Activated CD4-positive, alpha-beta T cell treated with anti-CD3 and anti-CD28 coated beads, Interleukin-2, amount 10 ng/mL, durations not matched to agents 7 days and 5 days (primary cell): ENCODE measurements at regions not wholly inside any gene's neighbourhood (a gene's known extent, or its start where the extent isn't known, plus 50 kb on each side); places are given as distances from the start of the nearest gene placed in this dataset.

Experiments
- CTCF ChIA-PET: fragments of 350-600 bp; sonication (Branson Sonifier 250); formaldehyde crosslinking; loops from one replicate; lab custom pipeline; 2021; ENCODE audit warnings: antibody characterized with exemption; lab: Charles Lee
- POLR2A ChIA-PET: fragments of 350-600 bp; sonication (Branson Sonifier 250); formaldehyde crosslinking; loops from one replicate; lab custom pipeline; 2021; ENCODE audit warnings: antibody characterized with exemption; lab: Charles Lee
- DNase-seq: peaks from one replicate; pipeline ENCODE4 v3.0.0-alpha.2; 2020
- H3K27ac Mint-ChIP-seq: one replicate; pipeline ENCODE4 v1.8.0; 2021; ENCODE audit warnings: mild to moderate bottlenecking, moderate library complexity, mixed read lengths
- H3K27me3 Mint-ChIP-seq: one replicate; pipeline ENCODE4 v1.8.0; 2021; ENCODE audit warnings: mixed read lengths
- H3K36me3 Mint-ChIP-seq: one replicate; pipeline ENCODE4 v1.8.0; 2021; ENCODE audit warnings: low read depth, mixed read lengths
- H3K4me1 Mint-ChIP-seq: one replicate; pipeline ENCODE4 v1.8.0; 2021; ENCODE audit warnings: mixed read lengths
- H3K4me3 Mint-ChIP-seq: one replicate; pipeline ENCODE4 v1.8.0; 2021; ENCODE audit warnings: mild to moderate bottlenecking, moderate library complexity, mixed read lengths
- H3K9me3 Mint-ChIP-seq: one replicate; pipeline ENCODE4 v1.8.0; 2021; ENCODE audit warnings: mixed read lengths

DNA sequence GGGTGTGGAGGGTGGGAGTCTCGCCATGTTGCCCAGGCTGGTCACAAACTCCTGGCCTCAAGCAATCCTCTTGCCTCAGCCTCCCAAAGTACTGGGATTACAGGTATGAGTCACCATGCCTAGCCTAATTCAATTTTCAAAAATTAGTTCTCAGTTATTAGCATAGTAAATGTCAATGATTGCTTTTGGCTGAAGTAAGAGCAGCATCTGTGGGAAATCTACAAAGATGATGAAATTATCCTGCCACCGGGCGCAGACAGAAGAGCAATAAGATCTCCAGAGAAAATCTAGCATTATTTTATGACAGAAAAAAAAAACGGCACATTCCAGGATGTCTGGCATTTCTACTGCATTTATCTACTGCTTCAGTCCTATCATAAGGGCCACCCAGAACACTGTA lies 97.9 kb upstream of the DAAM1 start:
- ChIA-PET POLR2A (no interaction called here), CTCF (no interaction called here)
- Mint-ChIP-seq H3K27ac (no peak overlapping the region), H3K4me3 (no peak overlapping the region), H3K36me3 (no peaks in the 10 kb centered on the region), H3K4me1 (no peaks in the 10 kb centered on the region), H3K27me3 (peaks cover 17% of the 10 kb centered on the region), H3K9me3 (no peaks in the 10 kb centered on the region)
- no peak for DNase-seq

DNA sequence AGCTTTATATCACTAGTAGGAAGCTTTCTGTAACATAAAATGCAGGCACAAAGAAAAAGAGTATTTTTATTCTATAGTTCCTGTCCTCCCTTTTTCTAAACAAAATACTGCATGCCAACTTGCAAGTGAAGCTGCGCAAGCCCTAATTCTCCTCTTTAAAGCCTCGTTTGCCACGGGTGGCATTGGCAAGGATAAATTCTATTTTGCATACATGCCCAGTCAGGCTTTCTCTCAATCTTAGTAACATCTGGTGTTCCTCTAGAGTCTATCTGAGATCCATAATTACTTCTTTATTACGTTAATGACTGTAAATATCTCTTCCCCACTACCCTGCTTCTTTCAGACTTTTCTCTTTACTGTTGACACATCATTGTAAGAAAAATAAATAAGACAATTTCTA lies 97.1 kb upstream of the DAAM1 start:
- no peaks in the 10 kb centered on the region for H3K9me3 Mint-ChIP-seq
- H3K27ac Mint-ChIP-seq, result no peak overlapping the region
- DNase-seq, result no peak
- ChIA-PET POLR2A (no interaction called here), CTCF (no interaction called here)
- no peak overlapping the region for H3K4me3 Mint-ChIP-seq
- H3K4me1 Mint-ChIP-seq, result no peaks in the 10 kb centered on the region
- H3K36me3 Mint-ChIP-seq, result no peaks in the 10 kb centered on the region
- peaks cover 17% of the 10 kb centered on the region for H3K27me3 Mint-ChIP-seq

DNA sequence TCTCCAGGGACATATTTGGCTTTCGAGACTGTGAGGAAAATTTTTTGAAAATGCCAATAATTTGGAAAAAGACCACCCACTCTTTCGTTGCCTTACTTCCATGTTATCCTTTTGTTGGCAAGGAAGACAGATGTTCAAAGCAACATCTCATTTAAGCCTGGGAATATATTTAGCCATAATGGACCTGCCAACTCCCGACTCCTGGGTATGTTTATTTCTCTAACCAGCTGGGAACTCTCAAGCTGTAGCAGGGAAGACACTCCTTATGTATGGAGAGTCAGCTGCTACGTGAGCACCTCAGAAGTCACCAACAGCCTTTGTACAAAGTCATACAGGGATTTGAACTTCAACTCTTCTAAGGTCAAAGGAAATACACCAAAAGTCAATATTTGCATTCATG lies 96.5 kb upstream of the DAAM1 start:
- no peak overlapping the region for H3K27ac Mint-ChIP-seq
- no peaks in the 10 kb centered on the region for H3K4me1 Mint-ChIP-seq
- H3K27me3 Mint-ChIP-seq, result peaks cover 17% of the 10 kb centered on the region
- CTCF ChIA-PET, result no interaction called here
- DNase-seq, result no peak
- POLR2A ChIA-PET, result no interaction called here
- no peaks in the 10 kb centered on the region for H3K9me3 Mint-ChIP-seq
- no peaks in the 10 kb centered on the region for H3K36me3 Mint-ChIP-seq
- H3K4me3 Mint-ChIP-seq, result no peak overlapping the region

DNA sequence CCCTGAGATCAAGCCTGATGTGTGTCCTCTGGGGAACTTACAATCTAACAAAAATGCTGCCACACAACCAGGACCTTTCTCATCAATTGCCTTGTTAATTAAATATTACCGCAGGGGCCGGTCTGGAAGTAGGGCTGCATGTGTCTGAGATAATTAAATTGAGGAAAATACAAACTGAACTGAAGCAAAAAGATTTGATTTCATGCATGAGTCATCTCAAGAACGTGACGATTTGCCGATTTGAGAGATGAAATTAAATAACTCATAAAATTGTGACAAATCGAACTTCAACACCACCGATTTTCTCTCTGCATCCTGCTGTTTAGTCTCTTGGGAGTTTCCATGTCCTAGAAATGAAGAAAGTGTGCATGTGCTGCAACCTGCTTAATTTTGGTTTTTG lies 94.6 kb upstream of the DAAM1 start:
- Mint-ChIP-seq H3K27me3 (peaks cover 17% of the 10 kb centered on the region), H3K4me3 (no peak overlapping the region), H3K4me1 (no peaks in the 10 kb centered on the region), H3K27ac (no peak overlapping the region), H3K9me3 (no peaks in the 10 kb centered on the region), H3K36me3 (no peaks in the 10 kb centered on the region)
- no peak for DNase-seq
- ChIA-PET CTCF (no interaction called here), POLR2A (no interaction called here)

DNA sequence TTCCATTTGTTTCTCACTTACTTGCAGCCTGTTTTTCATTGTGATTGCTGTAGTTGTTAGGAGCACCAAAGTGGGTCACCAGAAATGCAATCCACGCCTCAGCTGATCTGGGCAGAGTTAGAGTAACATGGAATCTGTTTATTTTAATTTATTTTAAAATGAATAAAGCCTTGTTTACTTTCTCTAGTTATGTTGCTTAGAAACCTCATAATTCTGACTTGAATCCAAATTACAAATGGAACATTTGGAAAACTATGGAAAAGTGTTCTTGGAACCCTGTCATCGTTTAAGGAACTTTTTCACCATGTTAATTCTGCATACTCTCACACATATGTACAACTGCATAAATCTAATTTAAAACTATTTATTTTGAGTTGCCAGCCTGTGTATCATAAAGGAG lies 92.2 kb upstream of the DAAM1 start:
- no peak overlapping the region for H3K27ac Mint-ChIP-seq
- peaks cover 17% of the 10 kb centered on the region for H3K27me3 Mint-ChIP-seq
- H3K9me3 Mint-ChIP-seq, result no peaks in the 10 kb centered on the region
- CTCF ChIA-PET, result no interaction called here
- H3K4me1 Mint-ChIP-seq, result no peaks in the 10 kb centered on the region
- H3K4me3 Mint-ChIP-seq, result no peak overlapping the region
- H3K36me3 Mint-ChIP-seq, result no peaks in the 10 kb centered on the region
- no peak for DNase-seq
- POLR2A ChIA-PET, result no interaction called here

DNA sequence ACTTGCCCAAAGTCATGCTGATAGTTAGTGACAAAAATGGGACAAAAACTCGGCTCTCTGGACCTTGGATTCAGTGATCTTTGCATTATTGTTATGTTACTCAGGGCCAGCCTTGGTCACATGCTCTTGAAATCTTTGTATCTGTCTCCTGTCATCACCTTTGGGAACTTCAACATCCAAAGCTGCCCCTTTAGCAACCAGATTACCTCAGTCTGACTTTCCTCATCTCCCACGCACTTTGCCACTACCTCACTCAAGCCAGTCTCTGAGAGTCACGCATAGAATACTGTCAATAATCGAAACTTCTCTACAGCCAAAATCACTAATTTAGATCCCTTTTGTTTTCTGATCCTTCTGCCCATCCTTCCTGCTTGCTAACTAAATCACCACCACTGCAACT lies 90.8 kb upstream of the DAAM1 start:
- ChIA-PET CTCF (no interaction called here), POLR2A (no interaction called here)
- Mint-ChIP-seq H3K4me3 (no peak overlapping the region), H3K36me3 (no peaks in the 10 kb centered on the region), H3K27me3 (peaks cover 13% of the 10 kb centered on the region), H3K9me3 (no peaks in the 10 kb centered on the region), H3K27ac (no peak overlapping the region), H3K4me1 (no peaks in the 10 kb centered on the region)
- DNase-seq, result no peak

DNA sequence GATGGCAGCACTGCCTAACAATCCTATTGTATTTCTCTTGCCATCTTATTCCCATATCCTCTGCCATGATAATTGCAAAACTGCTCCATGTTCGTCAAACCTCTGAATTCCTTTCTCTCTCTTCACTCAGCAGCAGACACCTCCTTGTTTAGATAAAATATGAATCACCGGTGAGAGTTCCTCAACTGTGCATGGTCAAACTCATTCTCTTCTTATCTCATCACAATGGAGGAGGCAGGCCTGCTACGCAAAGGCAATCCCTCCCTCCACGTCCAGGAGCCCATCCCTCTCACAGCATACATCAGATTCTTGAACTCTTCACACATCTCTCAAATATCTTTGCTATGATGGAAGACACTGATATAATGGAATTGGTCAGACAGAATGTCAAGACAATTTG lies 90.1 kb upstream of the DAAM1 start:
- no peaks in the 10 kb centered on the region for H3K4me1 Mint-ChIP-seq
- H3K4me3 Mint-ChIP-seq, result no peak overlapping the region
- no peak overlapping the region for H3K27ac Mint-ChIP-seq
- peaks cover 10% of the 10 kb centered on the region for H3K27me3 Mint-ChIP-seq
- no peak for DNase-seq
- ChIA-PET POLR2A (no interaction called here), CTCF (no interaction called here)
- no peaks in the 10 kb centered on the region for H3K36me3 Mint-ChIP-seq
- H3K9me3 Mint-ChIP-seq, result no peaks in the 10 kb centered on the region

DNA sequence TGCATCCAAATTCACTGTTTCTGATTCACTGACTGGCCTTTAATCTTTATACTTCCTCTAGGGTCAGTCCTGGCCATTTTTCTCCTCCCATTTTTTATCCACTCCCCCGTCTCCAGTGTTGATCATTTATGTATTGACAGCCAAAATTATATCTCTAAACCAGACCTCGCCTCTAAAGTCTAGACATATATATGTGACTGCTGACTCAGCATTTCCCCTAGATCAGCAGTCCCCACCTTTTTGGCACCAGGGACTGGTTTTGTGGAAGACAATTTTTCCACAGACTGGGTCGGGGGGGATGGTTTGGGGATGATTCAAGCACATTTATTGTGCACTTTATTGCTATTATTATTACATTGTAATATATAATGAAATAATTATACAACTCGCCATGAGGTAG lies 88.3 kb upstream of the DAAM1 start:
- H3K4me3 Mint-ChIP-seq, result no peak overlapping the region
- H3K27ac Mint-ChIP-seq, result no peak overlapping the region
- CTCF ChIA-PET, result no interaction called here
- H3K4me1 Mint-ChIP-seq, result no peaks in the 10 kb centered on the region
- no peak for DNase-seq
- H3K36me3 Mint-ChIP-seq, result no peaks in the 10 kb centered on the region
- peaks cover 9% of the 10 kb centered on the region for H3K27me3 Mint-ChIP-seq
- H3K9me3 Mint-ChIP-seq, result no peaks in the 10 kb centered on the region
- POLR2A ChIA-PET, result no interaction called here

DNA sequence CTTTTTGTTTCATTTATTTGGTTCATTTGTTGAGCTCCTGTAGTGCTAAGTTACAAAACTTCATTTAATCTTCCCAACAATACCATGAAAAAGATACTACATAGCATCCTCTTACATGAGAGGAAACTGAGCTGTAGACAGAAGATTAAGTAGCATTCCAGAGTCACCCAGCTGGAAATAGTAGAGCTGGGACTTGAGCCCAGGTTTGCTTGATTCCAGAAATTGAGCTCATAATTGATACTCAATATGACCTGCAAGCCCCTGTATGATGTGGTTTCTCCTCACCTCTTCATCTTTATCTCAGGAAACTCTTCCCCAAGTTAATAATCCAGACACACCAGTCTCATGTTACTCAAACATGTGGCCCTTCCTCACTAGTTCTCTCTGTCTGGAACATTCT lies 87.0 kb upstream of the DAAM1 start:
- DNase-seq, result no peak
- H3K27ac Mint-ChIP-seq, result no peak overlapping the region
- H3K36me3 Mint-ChIP-seq, result no peaks in the 10 kb centered on the region
- H3K4me3 Mint-ChIP-seq, result no peak overlapping the region
- POLR2A ChIA-PET, result no interaction called here
- peaks cover 8% of the 10 kb centered on the region for H3K27me3 Mint-ChIP-seq
- H3K9me3 Mint-ChIP-seq, result no peaks in the 10 kb centered on the region
- CTCF ChIA-PET, result no interaction called here
- no peaks in the 10 kb centered on the region for H3K4me1 Mint-ChIP-seq

DNA sequence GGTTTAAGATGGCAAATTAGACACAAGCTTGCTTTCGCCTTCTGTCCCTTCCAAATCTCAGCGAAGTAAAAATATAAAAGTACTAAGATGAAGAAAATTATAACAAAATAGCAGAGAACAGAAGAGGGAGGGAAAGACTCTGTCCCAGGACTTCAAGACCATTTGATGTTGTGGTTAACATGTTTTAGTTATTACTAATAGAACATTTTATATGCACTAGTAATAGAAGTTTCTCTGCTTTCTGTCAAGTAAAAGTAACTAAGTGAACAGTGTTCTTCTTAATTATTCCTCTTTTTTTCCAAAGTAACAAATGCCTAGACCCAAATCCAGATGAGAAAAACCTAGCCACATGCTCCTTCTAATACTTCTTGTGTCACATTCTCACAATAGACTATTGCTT lies 85.1 kb upstream of the DAAM1 start:
- Mint-ChIP-seq H3K27me3 (peaks cover 11% of the 10 kb centered on the region), H3K9me3 (peaks cover 3% of the 10 kb centered on the region), H3K27ac (no peak overlapping the region), H3K4me3 (no peak overlapping the region), H3K4me1 (no peaks in the 10 kb centered on the region), H3K36me3 (no peaks in the 10 kb centered on the region)
- CTCF ChIA-PET, result no interaction called here
- POLR2A ChIA-PET, result no interaction called here
- no peak for DNase-seq

DNA sequence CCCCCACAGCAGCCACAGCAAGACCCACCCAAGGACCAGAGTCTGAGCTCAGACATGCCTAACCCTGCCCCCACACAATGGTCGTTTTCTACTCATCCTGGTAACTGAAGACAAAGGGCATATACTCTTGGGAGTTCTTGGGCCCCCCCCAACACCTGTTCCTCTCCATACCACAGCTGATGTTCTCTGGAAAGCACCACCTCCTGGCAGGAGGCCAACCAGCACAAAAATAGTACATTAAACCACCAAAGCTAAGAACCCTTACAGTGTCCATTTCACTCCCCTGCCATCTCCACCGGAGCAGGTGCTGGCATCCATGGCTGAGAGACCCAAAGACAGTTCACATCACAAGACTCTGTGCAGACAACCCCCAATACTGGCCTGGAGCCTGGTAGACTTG lies 80.6 kb upstream of the DAAM1 start:
- H3K4me1 Mint-ChIP-seq, result no peaks in the 10 kb centered on the region
- no peaks in the 10 kb centered on the region for H3K36me3 Mint-ChIP-seq
- no peak overlapping the region for H3K27ac Mint-ChIP-seq
- H3K4me3 Mint-ChIP-seq, result no peak overlapping the region
- ChIA-PET CTCF (no interaction called here), POLR2A (no interaction called here)
- DNase-seq, result no peak
- H3K27me3 Mint-ChIP-seq, result peaks cover 16% of the 10 kb centered on the region
- H3K9me3 Mint-ChIP-seq, result peaks cover 3% of the 10 kb centered on the region

DNA sequence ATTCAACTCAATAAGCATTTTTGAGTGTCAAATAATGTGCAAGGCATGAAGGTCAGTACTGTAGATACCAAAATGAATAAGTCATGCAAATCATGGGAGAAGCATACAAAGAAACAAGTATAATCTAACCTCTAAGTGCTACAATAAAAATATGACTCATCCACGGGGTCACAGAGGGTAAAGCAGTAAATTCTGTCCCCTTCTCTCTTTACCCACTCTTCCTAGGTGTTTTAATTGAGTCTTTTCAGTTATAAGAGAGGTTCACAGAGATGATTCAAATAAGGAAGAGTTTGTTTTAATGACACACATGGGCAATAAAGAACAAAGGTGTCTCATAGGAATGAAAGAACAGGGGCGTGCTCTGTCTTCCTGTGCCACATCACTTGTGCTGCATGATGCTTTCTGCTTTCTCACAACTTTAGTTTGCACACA lies 71.5 kb upstream of the DAAM1 start:
- Mint-ChIP-seq H3K36me3 (no peaks in the 10 kb centered on the region), H3K27ac (no peak overlapping the region), H3K9me3 (no peaks in the 10 kb centered on the region), H3K27me3 (peaks cover 26% of the 10 kb centered on the region), H3K4me1 (no peaks in the 10 kb centered on the region), H3K4me3 (no peak overlapping the region)
- CTCF ChIA-PET, result no interaction called here
- DNase-seq, result no peak
- POLR2A ChIA-PET, result no interaction called here

DNA sequence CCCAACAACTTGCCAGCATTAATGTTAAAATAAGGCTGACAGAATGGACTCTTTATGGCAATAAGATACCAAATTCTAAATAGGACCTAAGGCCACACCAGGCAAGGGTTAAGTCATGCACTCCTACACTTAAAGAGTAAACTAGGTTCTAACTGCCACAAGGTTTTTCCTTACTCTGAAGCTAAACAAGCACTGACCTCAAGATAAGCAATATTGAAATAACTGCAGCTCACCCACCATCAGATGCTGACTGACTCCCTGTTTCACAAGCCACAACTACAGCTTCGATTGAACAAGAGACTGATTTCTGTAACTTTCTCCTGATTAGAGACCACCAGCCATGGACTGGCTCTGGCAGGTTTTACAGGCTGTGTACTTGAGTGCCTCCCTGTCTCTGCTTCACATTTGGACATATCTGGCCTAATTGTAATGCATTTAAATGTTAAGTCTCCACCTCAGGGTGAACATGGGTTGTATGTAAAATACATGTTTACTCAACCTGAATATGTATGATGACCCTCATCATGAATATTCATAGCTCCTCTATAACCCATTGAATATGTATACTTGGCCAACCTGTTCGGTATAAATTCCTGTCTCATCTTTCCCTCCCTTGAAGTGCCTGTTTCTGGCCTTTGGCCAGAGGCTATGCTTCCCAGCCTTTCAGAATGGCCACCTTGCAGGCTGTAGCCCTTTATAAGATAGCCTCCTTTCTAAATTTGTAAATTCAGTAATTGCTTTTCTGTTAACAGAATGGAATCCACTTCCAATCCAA lies 70.5 kb upstream of the DAAM1 start:
- Mint-ChIP-seq H3K27me3 (peaks cover 28% of the 10 kb centered on the region), H3K27ac (no peak overlapping the region), H3K4me3 (no peak overlapping the region), H3K4me1 (no peaks in the 10 kb centered on the region), H3K36me3 (no peaks in the 10 kb centered on the region), H3K9me3 (no peaks in the 10 kb centered on the region)
- ChIA-PET POLR2A (no interaction called here), CTCF (interaction anchor here (0.9 kb wide), 1 partner anchor 9 kb away, joined by 3 read pairs; no protein-coding TSS in a partner anchor)
- DNase-seq, result no peak

DNA sequence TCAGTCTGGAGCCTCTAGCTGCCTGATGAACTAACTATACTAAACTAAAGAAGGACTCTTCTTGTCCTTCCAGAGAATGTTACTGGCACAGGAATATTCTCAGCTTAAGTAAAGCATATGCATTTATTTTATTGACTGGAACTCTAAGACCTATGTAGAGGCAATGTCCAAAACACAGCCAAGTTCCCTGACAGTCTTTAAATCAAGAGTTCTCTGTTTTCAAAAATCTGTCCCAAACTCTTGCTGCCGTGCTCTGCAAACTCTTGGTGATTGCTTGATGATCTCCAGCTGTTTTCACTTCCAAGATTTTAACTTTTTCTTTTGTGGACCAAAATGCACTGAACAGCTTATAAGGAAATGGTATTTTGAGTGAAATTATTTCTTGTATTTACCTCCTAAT lies 67.5 kb upstream of the DAAM1 start:
- DNase-seq, result no peak
- peaks cover 32% of the 10 kb centered on the region for H3K27me3 Mint-ChIP-seq
- H3K9me3 Mint-ChIP-seq, result no peaks in the 10 kb centered on the region
- H3K4me1 Mint-ChIP-seq, result no peaks in the 10 kb centered on the region
- ChIA-PET CTCF (interaction anchor here (0.6 kb wide), 1 partner anchor 1143 kb away, joined by 3 read pairs; no protein-coding TSS in a partner anchor), POLR2A (no interaction called here)
- no peak overlapping the region for H3K4me3 Mint-ChIP-seq
- H3K36me3 Mint-ChIP-seq, result no peaks in the 10 kb centered on the region
- no peak overlapping the region for H3K27ac Mint-ChIP-seq
